ENCODE measurements at regions not wholly inside any gene's neighbourhood (a gene's known extent, or its start where the extent isn't known, plus 50 kb on each side); places are given as distances from the start of the nearest gene placed in this dataset.

GRCh38 chr13:105365021-105365550 lies 1170.4 kb downstream of the EFNB2 start:
- H3K4me3 Mint-ChIP-seq, result no peak overlapping the region
- Histone ChIP-seq H3K4me3 (ENCODE audit: control insufficient read depth in 1 of 2, extremely low read depth in 1 of 2, low read length in 1 of 2) (no peak overlapping the region), H3K4me1 (ENCODE audit: control insufficient read depth in 1 of 2, extremely low read depth in 1 of 2, insufficient read depth in 2 of 2, low read length in 2 of 2) (peaks cover 0 to 2% of the 10 kb centered on the region in 2 experiments), H3K27me3 (replicated peaks in 1 of 2; ENCODE audit: control insufficient read depth in 2 of 2, extremely low read depth in 1 of 2, insufficient read depth in 2 of 2, low read length in 1 of 2) (no peaks in the 10 kb centered on the region), H3K27ac (ENCODE audit: low read length) (no peak overlapping the region), H3K9me3 (no peaks in the 10 kb centered on the region), H3K36me3 (ENCODE audit: control insufficient read depth in 2 of 2, extremely low read depth in 1 of 2, insufficient read depth in 1 of 2, low read length in 1 of 2) (no peaks in the 10 kb centered on the region)
- no CpG with 5 or more reads among the region's 3 CpGs for WGBS (ENCODE audit: insufficient coverage)
- H3K9me3 Mint-ChIP-seq, result peaks cover 0 to 10% (median 0%) of the 10 kb centered on the region in 3 donors
- H3K36me3 Mint-ChIP-seq, result no peaks in the 10 kb centered on the region
- ChIA-PET CTCF (no interaction called here), POLR2A (interaction anchor here in 1 of 2 donors (0.6 kb wide), 1 partner anchor 26 kb away, joined by 5 read pairs; no protein-coding TSS in a partner anchor)
- no peak for DNase-seq
- peaks cover 0 to 4% of the 10 kb centered on the region in 2 donors for H3K27me3 Mint-ChIP-seq
- no peak overlapping the region for H3K27ac Mint-ChIP-seq
- no peak for ATAC-seq (replicated peaks in 1 of 4)
- H3K4me1 Mint-ChIP-seq, result peaks cover 0 to 8% (median 3%) of the 10 kb centered on the region in 3 donors

- Histone ChIP-seq H3K27me3 (replicated peaks in 1 of 2; ENCODE audit: control insufficient read depth in 2 of 2, extremely low read depth in 1 of 2, insufficient read depth in 2 of 2, low read length in 1 of 2) (no peaks in the 10 kb centered on the region), H3K4me3 (ENCODE audit: control insufficient read depth in 1 of 2, extremely low read depth in 1 of 2, low read length in 1 of 2) (no peak overlapping the region), H3K4me1 (ENCODE audit: control insufficient read depth in 1 of 2, extremely low read depth in 1 of 2, insufficient read depth in 2 of 2, low read length in 2 of 2) (peaks cover 0 to 2% of the 10 kb centered on the region in 2 experiments), H3K27ac (ENCODE audit: low read length) (no peak overlapping the region), H3K9me3 (no peaks in the 10 kb centered on the region), H3K36me3 (ENCODE audit: control insufficient read depth in 2 of 2, extremely low read depth in 1 of 2, insufficient read depth in 1 of 2, low read length in 1 of 2) (no peaks in the 10 kb centered on the region)
- peaks cover 0 to 8% (median 3%) of the 10 kb centered on the region in 3 donors for H3K4me1 Mint-ChIP-seq
- CTCF ChIA-PET, result no interaction called here
- no peak for ATAC-seq (replicated peaks in 1 of 4)
- H3K4me3 Mint-ChIP-seq, result no peak overlapping the region
- POLR2A ChIA-PET, result no interaction called here
- no CpG with 5 or more reads among the region's 3 CpGs for WGBS (ENCODE audit: insufficient coverage)
- peaks cover 0 to 4% of the 10 kb centered on the region in 2 donors for H3K27me3 Mint-ChIP-seq
- H3K36me3 Mint-ChIP-seq, result no peaks in the 10 kb centered on the region
- no peak overlapping the region for H3K27ac Mint-ChIP-seq
- H3K9me3 Mint-ChIP-seq, result peaks cover 0 to 8% (median 0%) of the 10 kb centered on the region in 3 donors
- DNase-seq, result no peak
Observed at GRCh38 chr13:105364191-105364590, 1171.3 kb downstream of the EFNB2 start.

- H3K27ac ChIP-seq (ENCODE audit: low read length), result no peak overlapping the region
- H3K9me3 Mint-ChIP-seq, result peaks cover 0 to 1% (median 0%) of the 10 kb centered on the region in 3 donors
- 7% methylated on average over 4 of the region's 8 CpGs for WGBS (ENCODE audit: insufficient coverage)
- peaks cover 0 to 2% of the 10 kb centered on the region in 2 experiments for H3K4me1 ChIP-seq (ENCODE audit: control insufficient read depth in 1 of 2, extremely low read depth in 1 of 2, insufficient read depth in 2 of 2, low read length in 2 of 2)
- ChIA-PET POLR2A (interaction anchor here in 1 of 2 donors (0.6 kb wide), 2 partner anchors 12 to 1199 kb away, joined by 4 to 7 read pairs; no protein-coding TSS in a partner anchor), CTCF (no interaction called here)
- no peaks in the 10 kb centered on the region for H3K9me3 ChIP-seq
- H3K4me3 ChIP-seq (ENCODE audit: control insufficient read depth in 1 of 2, extremely low read depth in 1 of 2, low read length in 1 of 2), result peak overlapping the region in 1 of 2 donors; percentile 19
- H3K4me3 Mint-ChIP-seq, result no peak overlapping the region
- no peak overlapping the region for H3K27ac Mint-ChIP-seq
- H3K4me1 Mint-ChIP-seq, result peaks cover 0 to 8% (median 3%) of the 10 kb centered on the region in 3 donors
- H3K36me3 ChIP-seq (ENCODE audit: control insufficient read depth in 2 of 2, extremely low read depth in 1 of 2, insufficient read depth in 1 of 2, low read length in 1 of 2), result no peaks in the 10 kb centered on the region
- no peak for DNase-seq
- peaks cover 0 to 1% of the 10 kb centered on the region in 2 donors for H3K27me3 Mint-ChIP-seq
- ATAC-seq (replicated peaks in 1 of 4), result no peak
- no peaks in the 10 kb centered on the region for H3K27me3 ChIP-seq (replicated peaks in 1 of 2; ENCODE audit: control insufficient read depth in 2 of 2, extremely low read depth in 1 of 2, insufficient read depth in 2 of 2, low read length in 1 of 2)
- no peaks in the 10 kb centered on the region for H3K36me3 Mint-ChIP-seq
Observed at GRCh38 chr13:105363261-105364190, 1171.9 kb downstream of the EFNB2 start.

GRCh38 chr13:105353654-105354053 lies 1181.8 kb downstream of the EFNB2 start:
- Histone ChIP-seq H3K36me3 (ENCODE audit: control insufficient read depth in 2 of 2, extremely low read depth in 1 of 2, insufficient read depth in 1 of 2, low read length in 1 of 2) (no peaks in the 10 kb centered on the region), H3K4me1 (ENCODE audit: control insufficient read depth in 1 of 2, extremely low read depth in 1 of 2, insufficient read depth in 2 of 2, low read length in 2 of 2) (no peaks in the 10 kb centered on the region), H3K4me3 (ENCODE audit: control insufficient read depth in 1 of 2, extremely low read depth in 1 of 2, low read length in 1 of 2) (no peak overlapping the region), H3K27ac (ENCODE audit: low read length) (no peak overlapping the region), H3K27me3 (replicated peaks in 1 of 2; ENCODE audit: control insufficient read depth in 2 of 2, extremely low read depth in 1 of 2, insufficient read depth in 2 of 2, low read length in 1 of 2) (no peaks in the 10 kb centered on the region), H3K9me3 (no peaks in the 10 kb centered on the region)
- no CpG with 5 or more reads among the region's 4 CpGs for WGBS (ENCODE audit: insufficient coverage)
- Mint-ChIP-seq H3K27me3 (no peaks in the 10 kb centered on the region), H3K9me3 (no peaks in the 10 kb centered on the region), H3K4me1 (no peaks in the 10 kb centered on the region), H3K4me3 (no peak overlapping the region), H3K27ac (no peak overlapping the region), H3K36me3 (no peaks in the 10 kb centered on the region)
- ChIA-PET CTCF (no interaction called here), POLR2A (no interaction called here)
- ATAC-seq (replicated peaks in 1 of 4) (no peak), DNase-seq (no peak)

GRCh38 chr13:105349082-105349723 lies 1186.3 kb downstream of the EFNB2 start:
- Histone ChIP-seq H3K27me3 (replicated peaks in 1 of 2; ENCODE audit: control insufficient read depth in 2 of 2, extremely low read depth in 1 of 2, insufficient read depth in 2 of 2, low read length in 1 of 2) (no peaks in the 10 kb centered on the region), H3K9me3 (no peaks in the 10 kb centered on the region), H3K4me1 (ENCODE audit: control insufficient read depth in 1 of 2, extremely low read depth in 1 of 2, insufficient read depth in 2 of 2, low read length in 2 of 2) (no peaks in the 10 kb centered on the region), H3K4me3 (ENCODE audit: control insufficient read depth in 1 of 2, extremely low read depth in 1 of 2, low read length in 1 of 2) (no peak overlapping the region), H3K36me3 (ENCODE audit: control insufficient read depth in 2 of 2, extremely low read depth in 1 of 2, insufficient read depth in 1 of 2, low read length in 1 of 2) (no peaks in the 10 kb centered on the region), H3K27ac (ENCODE audit: low read length) (no peak overlapping the region)
- H3K9me3 Mint-ChIP-seq, result no peaks in the 10 kb centered on the region
- no peaks in the 10 kb centered on the region for H3K27me3 Mint-ChIP-seq
- no peak for DNase-seq
- no CpG with 5 or more reads among the region's 7 CpGs for WGBS (ENCODE audit: insufficient coverage)
- no peak for ATAC-seq (replicated peaks in 1 of 4)
- POLR2A ChIA-PET, result no interaction called here
- no peak overlapping the region for H3K4me3 Mint-ChIP-seq
- CTCF ChIA-PET, result no interaction called here
- no peaks in the 10 kb centered on the region for H3K36me3 Mint-ChIP-seq
- H3K4me1 Mint-ChIP-seq, result no peaks in the 10 kb centered on the region
- H3K27ac Mint-ChIP-seq, result no peak overlapping the region

GRCh38 chr13:105346141-105346775 lies 1189.2 kb downstream of the EFNB2 start:
- Histone ChIP-seq H3K27ac (ENCODE audit: low read length) (no peak overlapping the region), H3K27me3 (replicated peaks in 1 of 2; ENCODE audit: control insufficient read depth in 2 of 2, extremely low read depth in 1 of 2, insufficient read depth in 2 of 2, low read length in 1 of 2) (no peaks in the 10 kb centered on the region), H3K36me3 (ENCODE audit: control insufficient read depth in 2 of 2, extremely low read depth in 1 of 2, insufficient read depth in 1 of 2, low read length in 1 of 2) (no peaks in the 10 kb centered on the region), H3K9me3 (no peaks in the 10 kb centered on the region), H3K4me3 (ENCODE audit: control insufficient read depth in 1 of 2, extremely low read depth in 1 of 2, low read length in 1 of 2) (no peak overlapping the region), H3K4me1 (ENCODE audit: control insufficient read depth in 1 of 2, extremely low read depth in 1 of 2, insufficient read depth in 2 of 2, low read length in 2 of 2) (peaks cover 0 to 9% of the 10 kb centered on the region in 2 experiments)
- ChIA-PET POLR2A (no interaction called here), CTCF (no interaction called here)
- H3K36me3 Mint-ChIP-seq, result no peaks in the 10 kb centered on the region
- DNase-seq (no peak), ATAC-seq (replicated peaks in 1 of 4) (no peak)
- no peak overlapping the region for H3K4me3 Mint-ChIP-seq
- H3K27ac Mint-ChIP-seq, result no peak overlapping the region
- no peaks in the 10 kb centered on the region for H3K9me3 Mint-ChIP-seq
- H3K27me3 Mint-ChIP-seq, result no peaks in the 10 kb centered on the region
- peaks cover 0 to 6% (median 3%) of the 10 kb centered on the region in 3 donors for H3K4me1 Mint-ChIP-seq
- WGBS (ENCODE audit: insufficient coverage), result no CpG with 5 or more reads among the region's 5 CpGs
